ENCODE measurements at regions not wholly inside any gene's neighbourhood (a gene's known extent, or its start where the extent isn't known, plus 50 kb on each side); places are given as distances from the start of the nearest gene placed in this dataset.

DNA sequence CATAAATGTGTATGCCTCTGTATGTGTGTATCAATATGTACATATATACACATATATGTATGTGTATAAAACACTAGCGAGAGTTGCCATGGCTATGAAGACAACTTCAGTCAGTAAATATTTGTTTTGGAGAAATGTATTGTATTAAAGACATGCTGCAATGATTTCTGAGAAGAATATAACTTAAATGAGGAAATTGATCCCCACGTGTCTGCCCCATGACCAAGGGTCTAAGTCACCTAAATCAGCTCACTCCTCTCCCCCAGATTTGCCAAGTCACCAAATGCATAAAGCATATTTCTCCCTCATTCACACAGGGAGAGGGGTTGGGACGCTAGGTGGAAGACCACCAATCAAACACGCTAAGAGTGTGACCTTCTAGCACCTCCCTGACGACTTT is 58.3 kb upstream of the LYST start:
- DNase-seq (ENCODE audit: low read depth), result no peak

DNA sequence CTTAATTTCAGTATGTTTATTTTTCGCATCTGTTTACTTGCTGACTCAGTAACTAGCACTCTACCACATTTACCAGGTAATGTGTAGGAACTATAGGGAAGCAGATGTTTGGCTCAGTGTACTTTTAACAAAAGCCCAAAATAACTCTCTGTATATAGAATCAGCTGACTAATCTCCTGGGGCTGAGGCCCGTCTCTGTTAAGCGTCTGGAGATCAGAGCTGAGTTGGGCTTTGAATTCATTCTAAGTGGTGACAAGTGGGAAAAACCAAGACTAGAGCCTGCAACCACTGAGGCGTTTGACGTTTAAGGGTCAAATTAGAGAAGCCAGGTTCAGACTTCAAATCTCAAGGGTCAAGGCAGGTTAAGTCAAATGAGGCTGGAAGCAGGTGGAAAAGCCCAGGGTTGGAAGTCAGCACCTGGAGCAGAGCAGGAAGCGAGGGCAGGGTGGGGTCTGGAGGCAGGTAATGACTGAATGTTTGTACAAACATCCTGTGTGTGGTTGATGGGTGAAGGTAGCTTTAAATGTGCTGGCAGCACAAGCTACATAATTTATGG is 56.8 kb upstream of the LYST start:
- DNase-seq (ENCODE audit: low read depth), result no peak

DNA sequence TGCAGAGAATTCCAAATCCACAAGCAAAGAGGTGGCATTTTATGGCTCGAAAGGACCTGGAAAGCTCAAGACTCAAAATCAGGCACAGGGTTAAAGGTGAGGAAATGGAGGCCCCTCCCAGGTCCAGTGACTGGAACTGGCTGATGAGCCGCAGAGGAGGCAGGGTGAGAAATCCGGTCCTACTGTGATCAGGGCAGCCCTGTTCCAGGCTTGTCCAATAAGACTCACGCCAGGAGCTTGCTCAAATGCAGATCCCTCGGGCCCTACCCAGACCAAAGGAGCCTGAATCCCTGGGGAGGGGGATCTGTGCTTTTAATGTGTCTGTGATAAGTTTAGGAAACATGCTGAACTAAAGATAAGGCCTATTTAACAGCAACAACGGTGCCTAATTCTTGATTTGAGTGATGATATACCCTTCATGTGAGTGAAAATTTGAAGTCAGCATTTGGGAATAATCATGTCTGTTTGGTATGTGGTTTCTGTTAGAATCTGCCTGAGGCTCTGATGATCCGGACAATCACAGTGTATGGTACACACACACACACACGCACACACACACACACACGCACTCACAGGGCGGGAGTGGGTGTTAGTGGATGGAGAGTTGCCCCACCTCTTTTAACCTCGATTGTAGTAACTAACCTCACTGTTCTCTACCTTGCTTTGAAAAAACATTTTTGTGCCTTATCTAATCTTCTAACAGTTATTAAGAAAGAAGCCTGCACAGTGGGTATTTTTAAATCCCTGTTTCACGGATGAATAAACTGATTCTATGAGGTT is 54.1 kb upstream of the LYST start:
- DNase-seq (ENCODE audit: low read depth), result no peak

DNA sequence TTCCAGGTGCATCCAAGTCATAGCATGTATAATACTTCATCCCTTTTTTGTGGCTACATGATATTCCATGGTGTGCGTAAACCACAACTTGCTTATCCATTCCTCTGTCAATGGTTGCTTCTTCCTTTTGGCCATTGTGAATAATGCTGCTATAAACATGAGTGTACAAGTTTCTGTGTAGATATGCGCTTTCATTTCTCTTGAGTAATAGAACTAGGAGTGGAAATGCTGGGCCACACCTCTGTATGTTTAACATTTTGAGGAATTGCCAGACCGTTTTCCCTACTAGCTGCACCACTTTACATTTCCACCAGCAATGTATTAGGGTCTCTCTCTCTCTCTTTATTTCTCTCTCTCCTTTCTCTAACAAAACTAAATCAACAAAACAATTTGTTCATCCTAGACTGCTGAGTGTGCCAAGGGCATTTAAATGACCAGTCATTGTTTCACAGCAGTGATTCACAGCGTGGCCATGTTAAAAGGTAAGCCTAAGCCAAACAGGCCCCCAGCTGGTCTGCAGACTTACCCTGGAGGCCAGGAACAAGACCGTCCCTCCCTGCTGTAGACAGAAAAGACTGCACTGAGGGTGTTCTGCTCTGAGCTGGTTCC is 53.2 kb upstream of the LYST start:
- no peak for DNase-seq (ENCODE audit: low read depth)

DNA sequence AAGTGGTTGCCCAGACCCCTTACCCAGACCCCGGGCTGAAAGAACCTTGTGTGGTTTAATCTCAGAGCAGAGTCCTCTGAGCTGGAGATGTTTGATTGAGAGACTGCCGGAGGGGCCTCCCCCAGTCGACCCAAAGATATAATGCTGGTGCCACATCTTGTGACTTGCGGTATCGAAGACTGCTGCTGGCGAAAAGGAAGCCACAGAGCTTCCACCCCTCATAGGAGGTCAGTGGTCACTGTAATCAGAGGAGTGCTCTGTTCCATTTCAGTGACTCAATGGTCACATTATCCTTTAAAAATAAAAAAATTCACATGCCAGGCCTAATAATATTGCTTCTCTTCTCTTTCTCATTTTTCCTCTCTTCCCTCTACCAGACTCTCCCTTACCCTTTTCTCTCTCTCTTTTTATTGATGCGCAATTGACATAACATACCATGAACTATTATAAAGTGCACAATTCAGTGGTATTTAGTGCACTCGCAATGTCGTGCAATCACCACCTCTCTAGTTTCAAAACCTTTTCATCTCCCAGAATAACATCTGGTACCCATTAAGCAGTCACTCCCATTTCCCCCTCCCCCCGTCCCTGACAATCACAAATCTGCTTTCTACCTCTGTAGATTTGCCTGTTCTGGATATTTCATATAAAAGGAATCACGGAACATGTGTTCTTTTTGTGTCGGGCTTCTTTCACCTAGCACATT is 52.6 kb upstream of the LYST start:
- DNase-seq (ENCODE audit: low read depth), result no peak

DNA sequence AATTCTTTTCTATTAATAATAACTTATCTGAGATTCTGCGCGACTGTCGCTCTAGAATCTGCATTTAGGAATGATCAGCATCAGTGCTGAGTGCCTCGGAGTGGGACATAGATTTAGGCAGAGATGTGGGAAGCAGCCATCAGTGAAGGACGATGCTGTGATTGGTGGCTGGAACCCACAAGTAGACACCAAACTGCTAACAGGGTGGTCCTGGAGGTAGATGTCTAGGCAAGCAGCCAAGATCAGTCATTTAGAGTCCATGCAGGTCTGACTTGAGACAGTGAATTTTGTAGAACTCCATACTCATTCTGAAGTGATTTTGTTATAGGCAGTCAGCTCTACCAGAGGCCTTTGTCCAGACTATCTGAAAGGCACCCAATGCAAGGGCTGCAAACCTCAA is 51.8 kb upstream of the LYST start:
- DNase-seq (ENCODE audit: low read depth), result no peak

DNA sequence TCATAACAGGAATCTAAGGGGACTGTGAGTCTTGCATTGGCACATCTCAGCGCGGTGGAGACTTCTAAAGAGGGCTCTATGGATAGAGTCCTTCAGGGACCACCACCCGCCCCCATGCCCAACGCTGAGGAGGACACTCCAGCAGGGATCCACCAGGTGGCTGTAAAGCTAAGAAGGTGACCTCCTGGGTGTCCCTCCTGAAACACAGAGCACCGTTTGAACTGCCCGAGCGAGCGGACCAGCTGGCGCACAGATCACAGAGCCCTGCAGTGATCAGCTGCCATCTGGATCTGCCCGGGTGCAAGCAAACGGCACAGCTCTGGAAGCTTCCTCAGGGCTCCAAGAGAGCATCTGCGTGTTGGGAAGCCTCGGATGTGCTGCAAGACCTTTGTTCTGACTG is 51.3 kb upstream of the LYST start:
- DNase-seq (ENCODE audit: low read depth), result no peak

DNA sequence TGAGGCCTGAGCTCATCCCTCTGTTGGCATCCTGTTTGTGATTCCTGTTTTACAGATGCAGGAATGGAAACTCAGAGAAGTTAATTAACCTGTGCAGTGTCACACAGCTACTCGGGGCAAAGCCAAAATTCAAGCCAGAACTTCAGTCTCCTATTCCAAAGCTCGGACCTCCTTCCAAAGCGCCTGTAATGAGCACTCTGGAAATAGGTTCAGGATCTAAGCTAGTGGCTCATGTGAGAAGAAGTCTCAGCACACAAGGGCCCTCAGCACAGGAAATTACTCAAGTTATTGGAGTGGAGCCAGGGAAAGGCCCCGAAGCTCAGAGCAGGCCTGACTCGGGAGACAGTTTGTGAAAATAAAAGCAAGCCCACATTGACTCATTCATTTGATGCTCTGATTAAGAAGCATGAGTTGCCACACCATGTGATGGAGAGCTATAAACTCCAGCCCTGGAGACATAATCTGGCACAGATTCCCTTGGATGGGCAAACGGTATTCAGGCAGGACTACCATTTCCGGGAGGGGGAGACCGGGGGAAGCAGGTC is 50.6 kb upstream of the LYST start:
- DNase-seq (ENCODE audit: low read depth), result peak; percentile 17

All from T-helper 22 cell (primary cell).